Head of caudate nucleus (tissue), 42 donors: ENCODE measurements at regions not wholly inside any gene's neighbourhood (a gene's known extent, or its start where the extent isn't known, plus 50 kb on each side); places are given as distances from the start of the nearest gene placed in this dataset.

Source experiments
- DNase-seq, 42 donors: peaks; one replicate each; pipeline versions ENCODE4 v3.0.0 to v3.0.0-alpha.2; 2020 to 2021; ENCODE audit warnings: mixed read lengths in 7 of 42
- intact Hi-C: fragments of 100-400 bp; cut with DNase I; formaldehyde crosslinking; loops from one replicate; pipeline ENCODE4 v1.15.0; 2022

DNA sequence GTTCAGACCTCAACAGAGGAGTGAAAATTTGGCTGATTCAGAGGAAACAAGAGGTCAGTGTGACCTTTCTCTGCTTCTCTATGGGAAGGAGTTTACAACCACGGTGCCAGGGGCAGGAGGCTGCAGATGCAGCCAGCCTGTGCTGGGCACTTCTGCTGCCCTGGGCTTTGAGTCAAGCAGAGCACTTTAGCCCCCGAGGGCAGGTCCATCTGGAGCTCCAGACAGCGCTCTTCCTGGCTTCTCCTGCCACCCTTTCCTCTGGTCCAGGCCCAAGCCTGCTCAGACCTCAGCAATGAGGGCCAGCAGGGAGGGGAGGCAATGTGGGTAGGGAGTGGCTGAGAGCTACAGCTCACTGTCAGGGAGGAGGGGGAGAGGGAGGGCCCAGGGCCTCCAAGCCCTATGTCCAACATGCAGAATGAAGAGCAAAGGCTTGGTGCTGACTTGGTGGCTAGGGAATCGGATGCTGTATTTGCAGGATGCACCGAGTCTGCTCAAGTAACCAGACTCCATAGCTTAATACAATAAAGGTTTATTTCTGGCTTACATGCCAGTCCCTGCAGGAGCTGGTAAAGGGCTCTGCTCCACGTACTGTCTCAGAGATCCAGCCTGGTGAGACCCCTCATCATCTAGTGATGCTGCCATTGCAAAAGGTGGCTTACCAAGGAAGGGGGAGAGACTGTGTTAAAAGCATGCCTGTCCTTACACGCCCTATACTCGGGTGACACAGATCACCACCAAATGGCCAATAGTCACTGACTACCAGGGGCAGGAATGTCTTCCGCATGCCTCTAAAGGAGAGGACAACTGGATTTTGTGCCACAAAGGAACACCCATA lies 481.6 kb downstream of the RPS24 start:
- peak in 17 of 42 donors; percentile 14 to 54 (median 28) for DNase-seq

DNA sequence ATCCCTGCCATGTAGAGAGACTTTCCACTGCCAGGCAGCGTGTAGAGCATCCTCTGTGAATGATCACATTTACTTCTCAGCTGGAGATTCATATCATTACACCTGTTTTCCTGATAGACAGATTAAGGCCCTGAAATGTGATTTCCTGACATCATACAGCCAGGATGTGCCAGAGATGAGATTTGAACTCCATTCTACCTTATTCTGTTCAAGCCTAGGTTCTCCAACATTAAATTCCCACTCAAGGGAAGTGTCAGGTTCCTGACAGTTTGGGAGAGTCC lies 482.1 kb downstream of the RPS24 start:
- no peak for DNase-seq
- intact Hi-C loops, result no loop called here

More for the DNA sequence above, 481.6 kb downstream of the RPS24 start:
- intact Hi-C loops, result no loop called here

DNA sequence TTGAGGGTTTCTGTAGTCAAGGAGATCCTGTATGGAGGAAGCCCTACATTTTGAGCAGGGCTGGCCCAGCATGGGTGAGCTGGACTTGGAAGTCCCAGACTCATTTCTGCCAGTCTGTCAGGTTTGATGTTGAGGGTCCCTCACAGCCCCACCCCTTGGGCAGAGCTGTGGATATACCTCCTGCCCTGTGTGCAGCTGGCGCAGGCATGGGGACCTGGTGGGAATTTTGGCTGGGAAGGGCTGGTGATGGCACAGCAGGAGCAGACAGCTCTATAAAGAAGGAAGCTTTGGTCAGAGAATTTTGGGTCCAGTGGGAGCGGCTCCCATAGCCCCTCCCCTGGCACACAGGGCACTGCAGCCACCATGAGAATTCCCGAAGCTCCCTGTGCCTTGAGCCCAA lies 482.6 kb downstream of the RPS24 start:
- intact Hi-C loops, result no loop called here
- peak in 3 of 42 donors; percentile 10 to 27 (median 17) for DNase-seq

- DNase-seq, result peak in 2 of 42 donors; percentile 21 to 42
- intact Hi-C loops, result no loop called here
Measured at GRCh38 chr10:78516756-78517155, 483.1 kb downstream of the RPS24 start.

DNA sequence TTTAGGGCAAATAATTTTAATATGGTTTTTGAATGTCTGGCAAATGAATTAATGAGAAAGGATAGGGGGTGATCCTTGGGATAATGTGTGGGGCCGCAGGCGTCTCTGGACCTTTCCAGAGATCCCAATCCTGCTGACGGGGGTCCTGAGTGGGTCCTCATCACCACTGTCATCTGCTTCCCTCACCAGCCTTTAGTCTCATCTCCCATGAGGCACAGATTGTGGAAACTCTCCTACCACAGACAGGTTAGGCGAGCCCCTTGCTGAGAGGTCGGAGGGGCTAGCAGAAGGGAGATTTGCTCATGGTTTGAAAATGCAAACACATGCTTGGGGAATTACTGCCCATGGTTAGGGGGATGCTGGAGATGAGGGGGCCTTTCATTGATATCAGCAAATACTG lies 484.6 kb downstream of the RPS24 start:
- intact Hi-C loops, result no loop called here
- DNase-seq, result peak in 4 of 42 donors; percentile 7 to 14 (median 11)

DNA sequence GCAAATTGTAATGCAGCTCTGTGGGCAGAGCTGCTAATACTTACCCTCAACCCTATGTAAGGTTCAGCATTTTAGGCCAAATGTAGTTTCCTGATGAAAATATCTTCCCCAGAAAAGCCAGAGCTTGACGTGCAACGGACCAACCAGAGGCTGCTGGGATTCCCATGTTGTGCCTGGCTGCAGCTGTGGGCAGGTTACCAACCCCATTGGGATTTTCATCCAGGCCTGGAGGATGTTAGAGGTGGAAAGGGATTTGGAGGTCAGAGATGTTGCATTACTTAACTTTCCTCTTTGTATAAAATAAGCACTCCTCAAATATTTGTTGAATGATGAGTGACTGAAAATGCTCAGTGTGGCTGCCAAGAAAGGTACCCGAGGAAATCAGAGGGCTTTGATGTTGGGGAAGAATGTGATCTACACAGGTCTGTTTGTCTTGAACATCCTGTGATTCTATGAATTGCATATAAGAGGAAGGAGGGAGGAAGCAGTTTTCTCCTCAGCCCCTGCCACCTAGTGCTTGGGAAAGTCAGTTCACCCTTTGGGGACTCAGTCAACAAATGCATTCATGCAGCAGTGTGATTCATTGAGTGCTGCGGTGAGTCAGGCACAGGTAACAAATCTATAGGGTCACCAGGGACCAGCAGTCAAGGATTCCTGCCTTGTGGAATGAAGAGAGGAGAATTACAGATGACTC lies 487.2 kb downstream of the RPS24 start:
- DNase-seq, result peak in 7 of 42 donors; percentile 22 to 67 (median 39)
- intact Hi-C loops, result no loop called here

GRCh38 chr10:78523453-78523852 lies 489.8 kb downstream of the RPS24 start:
- DNase-seq, result no peak

DNA sequence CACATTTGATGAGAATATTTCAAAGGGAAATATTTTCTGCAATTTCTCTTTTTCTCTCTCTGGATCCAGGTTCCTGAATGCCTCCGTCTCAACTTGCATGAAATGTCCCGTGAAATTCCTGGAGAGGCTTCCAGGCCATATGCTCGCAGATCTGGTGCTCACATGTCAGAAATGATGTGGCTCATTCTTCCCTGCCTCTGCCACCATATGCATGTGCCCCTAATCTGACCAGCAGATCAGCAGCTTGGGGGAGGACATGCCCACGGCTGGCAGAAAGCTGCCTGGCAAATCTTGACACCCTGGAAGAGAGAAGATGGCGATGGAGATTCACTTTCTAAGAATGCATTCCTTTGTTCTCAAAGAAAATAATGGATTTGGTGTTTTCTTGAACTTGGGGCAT lies 490.7 kb downstream of the RPS24 start:
- no peak for DNase-seq
- intact Hi-C loops, result no loop called here

More at GRCh38 chr10:78523453-78523852, 489.8 kb downstream of the RPS24 start:
- intact Hi-C loops, result no loop called here

DNA sequence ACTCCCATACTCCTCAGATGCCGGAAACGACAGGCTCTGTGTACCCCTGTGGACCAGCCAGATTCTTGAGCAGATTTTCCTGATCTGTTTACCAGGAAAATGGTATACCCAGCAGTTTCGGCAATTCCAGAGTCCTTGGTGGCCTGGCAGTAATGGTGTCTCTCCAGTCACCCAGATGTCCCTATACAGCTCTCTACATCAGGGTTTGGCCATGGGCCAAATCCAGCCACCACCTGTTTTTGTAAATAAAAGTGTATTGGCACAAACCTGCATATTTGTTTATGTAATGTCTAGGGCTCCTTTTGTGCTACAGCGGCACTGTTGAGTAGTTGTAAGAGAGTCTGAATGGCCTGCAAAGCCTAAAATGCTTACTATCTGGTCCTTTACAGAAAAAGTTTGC lies 491.3 kb downstream of the RPS24 start:
- DNase-seq, result no peak
- intact Hi-C loops, result no loop called here

DNA sequence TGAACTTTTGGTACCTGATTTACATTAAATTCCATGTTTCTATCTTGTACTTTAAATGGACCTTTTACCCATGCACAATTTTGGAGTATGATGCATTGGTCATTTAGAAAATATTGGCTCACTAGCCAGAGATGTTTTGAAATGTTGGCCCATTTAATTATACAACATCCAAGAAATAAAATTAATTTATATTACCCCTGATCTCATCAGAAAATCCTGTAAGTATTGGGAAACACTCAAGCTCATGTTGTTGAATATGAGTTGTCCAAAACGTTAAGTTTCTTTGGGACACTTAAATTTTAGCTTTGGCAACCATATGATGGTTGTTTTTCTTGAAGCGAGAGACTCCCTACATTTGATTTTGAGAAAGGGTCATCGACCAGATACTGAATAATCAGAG lies 492.7 kb downstream of the RPS24 start:
- intact Hi-C loops, result no loop called here
- no peak for DNase-seq

- no peak for DNase-seq
Measured at GRCh38 chr10:78527296-78527695, 493.6 kb downstream of the RPS24 start.

DNA sequence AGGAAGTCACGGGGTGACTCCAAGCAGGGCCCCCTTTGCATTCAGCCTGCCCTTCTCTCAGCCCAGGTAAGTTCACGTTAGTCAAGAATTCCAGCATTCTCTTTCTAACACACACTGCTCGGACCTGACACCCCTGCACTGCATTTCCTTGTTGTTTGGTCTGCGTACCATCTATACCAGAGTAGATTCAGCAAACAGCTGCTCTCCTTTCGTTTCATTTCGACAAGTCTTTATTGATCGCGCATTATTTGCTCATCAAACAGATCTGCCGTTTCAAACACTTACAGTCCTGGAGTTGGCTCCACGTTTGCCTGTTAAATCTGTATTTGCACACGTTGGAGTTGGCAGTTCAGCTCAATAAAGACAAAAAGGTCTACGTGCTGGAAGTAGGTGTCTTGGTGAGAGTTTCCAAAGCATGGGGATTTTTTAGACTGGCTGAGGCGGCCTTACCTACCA lies 495.1 kb downstream of the RPS24 start:
- intact Hi-C loops, result no loop called here
- DNase-seq, result no peak

More at GRCh38 chr10:78527296-78527695, 493.6 kb downstream of the RPS24 start:
- intact Hi-C loops, result no loop called here

DNA sequence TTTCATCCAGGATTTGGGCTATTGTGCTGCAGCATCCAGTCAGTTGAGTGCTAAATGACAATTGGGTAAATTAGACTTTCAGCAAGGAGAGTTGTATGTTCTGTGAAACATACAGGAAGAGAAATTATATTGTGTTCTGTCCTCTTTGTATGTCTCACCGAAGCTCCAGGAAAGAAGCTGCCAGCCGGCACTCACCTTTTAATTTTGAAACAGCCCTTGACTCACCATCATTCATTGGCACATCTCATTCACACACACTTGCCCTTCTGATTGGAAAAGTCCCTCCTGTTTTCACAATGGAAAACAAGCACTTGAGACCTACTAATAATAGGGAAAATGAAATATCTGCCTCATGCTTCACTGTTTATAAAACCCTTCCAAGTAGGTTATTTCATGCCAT lies 495.6 kb downstream of the RPS24 start:
- intact Hi-C loops, result no loop called here
- no peak for DNase-seq

- DNase-seq, result no peak
- intact Hi-C loops, result no loop called here
Measured at GRCh38 chr10:78531088-78531487, 497.4 kb downstream of the RPS24 start.

DNA sequence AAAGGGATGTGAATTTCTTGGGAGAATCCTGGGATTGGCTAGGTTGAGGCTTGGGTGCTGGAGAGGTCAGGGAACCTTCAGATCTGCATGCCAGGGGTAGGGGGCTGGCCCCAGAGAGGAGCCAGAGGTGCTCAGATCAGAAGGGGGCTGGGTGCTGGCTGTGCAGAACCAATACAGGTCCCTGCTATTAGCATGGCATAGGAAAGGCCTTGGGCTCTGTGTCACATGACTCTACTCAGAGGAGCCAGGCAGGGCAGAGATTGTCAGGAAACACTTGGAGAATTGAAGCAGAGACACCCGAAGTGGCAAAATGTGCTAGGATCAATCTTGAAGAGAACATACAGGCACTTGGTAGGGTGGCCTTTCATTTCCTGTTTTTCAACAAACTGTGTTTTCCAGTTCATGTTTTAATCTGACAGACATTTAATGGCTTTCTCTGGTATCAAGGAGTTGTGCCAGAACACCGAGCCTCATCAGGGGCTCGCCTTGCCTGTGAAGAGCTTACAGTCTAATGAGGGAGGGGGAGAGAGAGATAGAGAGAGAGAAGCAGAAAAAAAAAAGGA lies 498.9 kb downstream of the RPS24 start:
- no peak for DNase-seq
- intact Hi-C loops, result no loop called here

GRCh38 chr10:78533098-78533497 lies 499.4 kb downstream of the RPS24 start:
- intact Hi-C loops, result no loop called here
- DNase-seq, result no peak

GRCh38 chr10:78533776-78534175 lies 500.1 kb downstream of the RPS24 start:
- intact Hi-C loops, result no loop called here
- no peak for DNase-seq

DNA sequence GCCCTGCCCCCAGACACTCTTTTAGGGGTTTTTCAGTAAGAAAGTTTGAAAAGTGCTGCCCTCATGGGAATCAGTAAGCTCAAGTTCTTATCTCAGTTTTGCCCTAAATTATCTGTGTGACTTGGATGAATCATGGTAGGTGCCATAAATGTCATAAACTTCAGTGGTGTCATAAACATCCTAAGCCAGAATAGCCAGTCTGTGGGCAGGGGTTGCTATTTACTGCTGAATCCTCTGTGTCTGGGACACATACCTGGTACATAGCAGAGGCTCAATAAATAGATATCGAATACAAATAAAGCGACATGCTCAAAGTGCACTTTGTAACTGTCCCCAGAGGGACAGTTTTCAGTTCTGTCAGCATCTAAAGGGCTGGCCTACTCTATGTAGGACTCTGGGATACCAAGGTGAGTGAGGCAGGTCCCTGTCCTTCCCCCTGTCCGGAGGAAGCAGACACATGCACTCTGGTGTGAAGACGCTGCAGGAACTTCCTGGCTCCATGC lies 502.1 kb downstream of the RPS24 start:
- no peak for DNase-seq
- intact Hi-C loops, result no loop called here

DNA sequence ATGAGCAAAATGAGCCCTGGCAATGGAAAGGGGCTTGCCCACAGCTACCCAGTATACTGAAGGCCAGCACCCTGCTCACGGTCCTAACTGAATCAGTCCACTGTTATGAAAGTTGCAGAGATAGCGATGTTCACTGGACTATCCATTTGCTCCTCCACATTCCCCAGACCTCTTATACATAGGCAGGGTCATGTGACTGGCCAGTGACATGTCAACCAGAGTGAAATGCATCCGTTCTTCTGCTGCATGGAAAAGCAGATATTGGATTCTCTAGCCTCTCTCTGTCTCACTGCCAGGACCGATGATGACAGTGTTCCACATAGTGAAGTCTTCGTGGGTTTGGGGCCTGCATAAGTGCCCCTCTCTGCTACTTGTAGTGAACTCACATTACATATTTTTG lies 503.4 kb downstream of the RPS24 start:
- intact Hi-C loops, result no loop called here
- no peak for DNase-seq

DNA sequence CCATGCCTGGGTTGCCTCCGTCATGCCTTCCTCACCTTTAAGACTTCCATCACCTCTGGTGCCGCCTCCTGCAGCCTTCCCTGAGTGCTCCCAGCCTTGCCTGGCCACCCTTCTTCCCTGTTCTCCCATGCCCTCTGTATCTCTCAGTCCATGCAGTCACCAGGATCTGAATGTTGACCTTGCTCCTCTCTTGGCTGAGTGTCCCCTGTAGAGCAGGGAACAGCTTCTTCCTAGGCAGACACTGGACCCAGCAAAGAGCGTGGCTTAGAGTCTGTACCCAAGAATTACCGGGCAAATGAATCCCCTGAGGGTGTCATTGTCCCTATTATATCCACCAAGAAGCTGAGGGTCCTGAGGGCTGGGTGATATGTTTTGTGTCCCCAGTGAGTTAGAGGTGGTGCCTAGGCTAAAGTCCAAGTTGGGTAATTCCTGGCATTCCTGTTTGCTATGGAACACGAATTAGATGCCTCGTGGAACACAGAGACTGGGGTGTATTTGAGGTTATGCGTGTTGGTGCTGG lies 505.6 kb downstream of the RPS24 start:
- intact Hi-C loops, result no loop called here
- DNase-seq, result no peak
